Epidermal melanocyte (primary cell): ENCODE measurements at regions not wholly inside any gene's neighbourhood (a gene's known extent, or its start where the extent isn't known, plus 50 kb on each side); places are given as distances from the start of the nearest gene placed in this dataset.
"Not testable (repeated sequence)": the region's sequence is repeated elsewhere in the genome, so short reads cannot be mapped to it uniquely, and the experiment has no call there.

Experiments
- DNase-seq: peaks from one replicate; pipeline ENCODE4 v3.0.0; 2011; ENCODE audit warnings: low spot score; ENCODE audit not compliant: insufficient read length

GRCh38 chr21:36207577-36208320 lies 51.1 kb downstream of the DOP1B start:
- no peak for DNase-seq

- DNase-seq, result no peak
Measured at GRCh38 chr21:36208326-36209013, 51.8 kb downstream of the DOP1B start.

- DNase-seq, result no peak
Measured at GRCh38 chr21:36209626-36210171, 53.1 kb downstream of the DOP1B start.

GRCh38 chr21:36210779-36211659 lies 54.4 kb downstream of the DOP1B start:
- DNase-seq, result no peak

DNA sequence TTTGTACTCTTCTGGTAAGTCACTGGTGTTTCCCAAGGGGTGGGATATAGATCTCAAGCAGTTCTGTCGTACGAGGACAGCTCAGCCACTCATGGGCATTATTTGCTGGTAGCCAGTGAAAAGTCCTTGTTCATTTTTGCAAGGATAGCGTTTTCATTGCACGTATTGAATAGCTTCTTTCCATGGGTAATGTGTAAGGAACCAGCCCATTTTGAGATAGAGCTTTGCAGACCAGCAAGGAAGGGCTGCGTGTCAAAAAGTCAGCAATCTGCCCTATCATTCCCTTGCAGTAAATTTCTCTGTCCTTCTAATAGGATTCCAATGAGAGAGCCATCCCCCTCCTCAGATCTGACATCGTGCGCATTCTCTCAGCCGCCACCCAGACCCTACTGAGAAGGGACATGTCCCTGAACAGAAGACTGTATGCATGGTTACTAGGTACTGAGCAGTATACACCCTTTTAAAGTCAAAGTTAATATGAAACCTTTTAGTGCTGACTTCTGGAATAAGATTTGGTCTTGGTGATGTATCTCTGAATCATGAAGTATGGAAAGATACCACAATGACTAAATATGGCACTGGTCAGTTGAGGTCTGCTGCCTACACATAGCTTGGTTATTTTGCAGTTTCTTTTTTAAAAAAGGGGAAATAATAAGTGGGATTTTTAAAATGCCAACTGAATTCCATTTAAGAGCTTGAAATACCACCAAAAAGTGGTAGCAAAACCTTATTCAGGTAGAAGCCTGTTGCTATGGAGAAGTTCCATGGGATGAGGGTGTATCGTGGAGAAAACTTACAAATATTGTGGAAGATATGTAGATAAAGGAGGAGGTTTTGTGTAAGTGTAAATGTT lies 55.3 kb downstream of the DOP1B start:
- no peak for DNase-seq

DNA sequence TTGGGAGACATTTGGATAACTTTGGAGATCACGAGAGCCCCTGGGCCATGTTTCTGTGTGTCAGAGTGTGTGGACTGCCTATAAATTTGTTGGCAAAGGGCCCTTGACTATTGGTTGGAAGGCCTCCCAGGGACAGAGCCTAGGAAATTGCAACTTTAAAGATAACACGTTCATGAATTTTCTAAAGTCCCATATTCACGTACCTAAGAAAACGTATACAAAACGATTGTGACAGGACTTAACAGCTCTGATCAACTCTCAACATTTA lies 55.8 kb downstream of the DOP1B start:
- DNase-seq, result no peak

GRCh38 chr21:36214561-36214960 lies 57.9 kb downstream of the DOP1B start:
- DNase-seq, result no peak

GRCh38 chr21:36217743-36218142 lies 61.1 kb downstream of the DOP1B start:
- DNase-seq, result no peak

- peak; percentile 37 for DNase-seq
Measured at GRCh38 chr21:36218691-36219090, 62.1 kb downstream of the DOP1B start.

DNA sequence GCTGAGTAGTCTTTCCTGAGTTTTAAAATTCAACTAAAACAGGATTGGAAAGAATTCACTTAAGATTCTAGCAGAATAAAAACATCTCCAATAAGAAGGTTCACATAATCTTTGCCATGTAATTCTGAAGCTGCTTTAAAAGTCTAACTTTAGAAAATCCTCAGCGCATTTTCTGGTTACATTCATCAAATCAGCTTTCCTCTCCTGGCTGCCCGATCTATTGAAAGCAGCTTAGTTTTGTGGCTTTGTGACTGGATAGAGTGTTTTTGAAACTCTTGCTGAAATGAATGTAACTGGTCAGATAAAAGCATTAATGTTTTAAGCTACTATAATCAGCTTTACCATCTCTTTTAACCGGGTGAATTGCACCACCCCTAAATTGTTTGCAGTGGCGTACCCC lies 66.8 kb downstream of the DOP1B start:
- no peak for DNase-seq

GRCh38 chr21:36229181-36229580 lies 72.6 kb downstream of the DOP1B start:
- DNase-seq, result no peak

- DNase-seq, result not testable (repeated sequence)
Measured at GRCh38 chr21:36231444-36231843, 74.8 kb downstream of the DOP1B start.

DNA sequence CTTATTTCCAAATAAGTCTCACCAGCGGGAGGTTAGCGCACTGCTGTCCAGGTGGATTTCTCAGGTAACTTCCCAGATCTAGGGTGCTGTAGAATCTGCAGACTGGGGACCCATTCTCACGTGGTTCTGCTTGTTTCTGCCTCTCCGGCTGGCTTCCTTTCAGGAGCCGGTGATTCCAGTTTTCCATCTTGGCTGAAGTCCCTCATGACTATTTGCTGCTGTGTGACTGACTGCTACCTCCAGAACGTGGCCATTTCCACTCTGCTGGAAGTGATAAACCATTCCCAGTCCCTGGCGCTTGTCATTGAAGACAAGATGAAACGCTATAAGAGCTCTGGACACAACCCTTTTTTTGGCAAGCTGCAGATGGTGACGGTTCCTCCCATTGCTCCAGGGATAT lies 76.0 kb downstream of the DOP1B start:
- DNase-seq, result no peak

GRCh38 chr21:36235058-36235582 lies 78.5 kb downstream of the DOP1B start:
- no peak for DNase-seq

DNA sequence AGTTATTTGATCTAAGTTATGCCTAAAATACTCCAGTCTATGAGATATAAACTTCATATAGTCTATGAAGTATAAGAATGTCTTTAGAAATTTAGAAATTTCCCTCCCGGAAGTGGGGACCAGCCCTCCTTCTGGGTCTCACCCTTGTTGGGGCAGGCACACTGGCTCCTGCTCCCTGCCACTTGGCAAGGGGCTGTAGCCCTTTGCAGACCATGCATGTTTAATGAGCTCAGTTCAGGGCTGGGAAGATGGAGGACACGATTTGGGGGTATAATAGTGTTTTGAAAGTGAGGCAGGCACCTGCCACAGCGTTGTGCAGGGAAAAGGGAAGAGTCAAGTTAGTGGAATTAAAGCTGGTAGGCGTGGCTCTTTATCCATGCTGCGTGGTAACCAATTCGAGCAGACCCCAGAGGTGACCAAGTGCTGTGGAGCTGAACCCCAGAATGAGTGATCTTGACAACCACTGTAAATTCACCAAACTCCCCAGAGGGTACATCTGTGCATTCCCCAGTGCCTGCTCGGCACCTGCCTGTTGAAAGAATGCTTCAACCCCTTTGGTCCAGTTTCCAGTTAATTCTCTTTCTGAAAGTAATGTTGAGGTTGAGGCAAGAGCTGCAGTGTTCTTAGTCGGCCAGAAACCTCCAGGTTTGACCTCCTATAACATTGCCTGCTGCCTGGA lies 79.6 kb downstream of the DOP1B start:
- DNase-seq, result no peak

DNA sequence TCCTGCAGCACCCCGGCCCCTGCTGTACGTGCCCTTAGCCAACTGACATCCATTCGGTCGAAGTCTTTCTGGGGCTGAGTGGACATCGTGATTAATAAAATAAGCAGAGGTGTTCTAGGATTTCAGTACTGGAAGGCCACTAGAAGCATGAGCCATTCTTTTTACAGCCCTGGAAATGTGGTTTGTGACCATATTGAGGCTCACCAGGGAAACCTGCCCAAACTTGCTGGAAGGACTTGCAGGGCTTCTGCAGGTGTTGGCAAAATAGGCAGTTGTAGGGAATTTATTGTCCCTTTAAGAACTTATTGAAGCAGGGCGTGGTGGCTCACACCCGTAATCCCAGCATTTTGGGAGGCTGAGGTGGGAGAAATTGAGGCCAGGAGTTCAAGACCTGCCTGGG lies 80.8 kb downstream of the DOP1B start:
- DNase-seq, result no peak

DNA sequence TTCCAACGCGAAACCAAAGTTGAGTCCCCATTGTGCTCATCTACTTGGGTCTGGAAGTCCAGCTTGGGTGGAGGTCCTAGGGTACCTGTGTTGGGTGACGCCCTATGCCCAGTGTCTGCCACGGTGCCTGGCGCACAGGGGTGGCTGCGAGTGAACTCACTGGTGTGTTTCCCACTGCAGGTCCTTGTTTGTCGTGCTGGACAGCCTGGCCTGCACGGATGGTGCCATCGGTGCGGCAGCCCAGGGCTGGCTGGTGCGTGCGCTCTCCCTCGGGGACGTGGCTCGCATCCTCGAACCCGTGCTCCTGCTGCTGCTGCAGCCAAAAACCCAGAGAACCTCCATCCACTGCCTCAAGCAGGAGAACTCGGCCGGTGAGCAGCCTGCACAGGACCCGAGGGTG lies 80.4 kb upstream of the MORC3 start:
- DNase-seq, result no peak

- no peak for DNase-seq
Measured at GRCh38 chr21:36241717-36242116, 78.3 kb upstream of the MORC3 start.

GRCh38 chr21:36245115-36245514 lies 74.9 kb upstream of the MORC3 start:
- no peak for DNase-seq

GRCh38 chr21:36245649-36246048 lies 74.3 kb upstream of the MORC3 start:
- DNase-seq, result no peak
